ENCODE measurements at regions not wholly inside any gene's neighbourhood (a gene's known extent, or its start where the extent isn't known, plus 50 kb on each side); places are given as distances from the start of the nearest gene placed in this dataset.
"Not testable (repeated sequence)": the region's sequence is repeated elsewhere in the genome, so short reads cannot be mapped to it uniquely, and the experiment has no call there.

- no peak for FAIRE-seq
- no peak for DNase-seq (ENCODE audit: low spot score)
Measured at GRCh38 chrX:74085642-74086236, 218.2 kb upstream of the ZCCHC13 start.

DNA sequence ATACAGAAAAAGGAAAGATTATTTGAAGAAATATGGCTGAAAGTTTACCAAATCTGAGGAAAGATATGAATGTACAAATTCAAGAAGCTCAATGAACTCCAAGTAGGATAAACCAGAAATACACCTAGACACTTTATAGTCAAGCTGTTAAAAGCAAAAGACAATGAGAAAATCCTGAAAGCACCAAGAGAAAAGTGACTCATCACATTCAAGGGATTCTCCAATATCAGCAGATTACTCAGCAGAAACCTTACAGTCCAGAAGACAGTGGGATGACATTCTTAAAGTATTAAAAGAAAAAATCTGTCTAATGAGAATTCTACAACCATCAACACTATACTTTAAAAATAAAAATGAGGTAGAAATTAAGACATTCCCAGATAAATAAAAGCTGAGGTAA, 223.8 kb upstream of the ZCCHC13 start:
- peak; percentile 62 for FAIRE-seq

DNA sequence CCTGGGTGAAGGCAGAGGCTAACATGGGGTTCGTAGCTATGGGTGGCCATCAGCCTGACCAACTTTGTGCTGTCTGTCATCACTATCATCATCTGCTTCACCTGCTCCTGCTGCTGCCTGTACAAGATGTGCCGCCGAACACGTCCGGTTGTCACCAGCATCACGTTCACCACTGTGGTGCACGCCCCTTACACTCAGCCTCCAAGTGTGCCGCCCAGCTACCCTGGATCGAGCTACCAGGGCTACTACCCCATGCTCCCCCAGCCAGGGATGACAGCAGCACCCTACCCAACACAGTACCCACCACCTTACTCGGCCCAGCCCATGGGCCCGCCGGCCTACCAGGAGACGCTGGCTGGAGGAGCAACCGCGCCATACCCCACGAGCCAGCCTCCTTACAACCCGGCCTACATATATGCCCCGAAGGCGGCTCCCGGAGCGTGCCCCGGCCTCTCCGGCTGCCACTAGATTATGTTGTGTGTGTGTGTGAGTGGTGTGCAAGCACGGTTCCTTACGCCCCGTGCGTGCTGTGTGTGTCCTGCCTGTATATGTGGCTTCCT, 213.4 kb upstream of the XIST start:
- no peak for DNase-seq (ENCODE audit: low spot score)
- no peak for FAIRE-seq

More for the DNA sequence above, 223.8 kb upstream of the ZCCHC13 start:
- DNase-seq (ENCODE audit: low spot score), result no peak

DNA sequence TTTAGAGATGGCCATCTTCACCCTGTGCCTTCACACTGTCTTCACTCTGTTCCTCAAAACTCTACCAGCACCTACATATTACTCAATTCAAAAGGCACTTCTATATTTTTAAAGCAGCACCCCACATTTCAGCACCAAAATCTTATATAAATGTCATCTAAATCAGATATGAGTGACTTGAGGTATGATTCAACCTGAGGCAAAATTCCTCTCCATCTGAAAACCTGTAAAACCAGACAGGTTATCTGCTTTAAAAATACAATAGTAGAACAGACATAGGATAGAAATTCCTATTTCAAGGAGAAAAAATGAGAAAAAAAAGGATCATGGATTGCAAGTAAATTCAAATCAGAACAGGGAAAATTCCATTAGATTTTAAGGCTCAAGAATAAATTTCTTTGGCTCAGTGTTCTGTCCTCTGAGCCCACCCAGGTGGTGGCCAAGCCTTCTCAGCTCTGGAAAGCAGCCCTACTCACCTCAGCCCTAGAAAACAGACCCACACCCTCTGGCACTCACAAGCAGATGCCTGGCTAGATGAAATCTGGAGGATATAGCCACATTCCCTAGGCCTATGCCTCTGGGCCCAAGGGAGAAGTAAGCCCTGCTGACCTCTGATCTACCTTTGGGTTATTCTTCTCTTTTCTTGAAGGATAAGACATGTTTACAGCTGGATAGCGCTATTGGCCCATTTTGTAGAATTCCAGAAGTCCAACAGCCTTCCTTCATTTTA, 211.1 kb upstream of the XIST start:
- DNase-seq (ENCODE audit: low spot score) (no peak), FAIRE-seq (no peak)

- DNase-seq (ENCODE audit: low spot score), result no peak
- no peak for FAIRE-seq
Measured at GRCh38 chrX:74061879-74062278, 209.4 kb upstream of the XIST start.

- FAIRE-seq, result no peak
- no peak for DNase-seq (ENCODE audit: low spot score)
Measured at GRCh38 chrX:74049126-74049525, 196.6 kb upstream of the XIST start.

GRCh38 chrX:74034066-74034465, 181.6 kb upstream of the XIST start:
- FAIRE-seq; DNase-seq (ENCODE audit: low spot score): not testable (repeated sequence)

DNA sequence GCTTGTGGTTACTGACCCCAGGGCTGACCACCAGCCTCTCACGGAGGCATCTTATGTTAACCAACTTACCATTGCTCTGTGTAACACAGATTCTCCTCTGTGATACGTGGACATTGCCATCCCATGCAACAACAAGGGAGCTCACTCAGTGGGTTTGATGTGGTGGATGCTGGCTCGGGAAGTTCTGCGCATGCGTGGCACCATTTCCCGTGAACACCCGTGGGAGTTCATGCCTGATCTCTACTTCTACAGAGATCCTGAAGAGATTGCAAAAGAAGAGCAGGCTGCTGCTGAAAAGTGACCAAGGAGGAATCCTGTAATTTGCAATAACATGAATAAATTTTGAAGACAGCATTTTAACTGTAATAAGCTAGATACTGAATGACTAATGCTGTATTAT, 179.0 kb upstream of the XIST start:
- not testable (repeated sequence) for DNase-seq (ENCODE audit: low spot score); FAIRE-seq

- FAIRE-seq; DNase-seq (ENCODE audit: low spot score): not testable (repeated sequence)
Measured at GRCh38 chrX:74030766-74031165, 178.3 kb upstream of the XIST start.

DNA sequence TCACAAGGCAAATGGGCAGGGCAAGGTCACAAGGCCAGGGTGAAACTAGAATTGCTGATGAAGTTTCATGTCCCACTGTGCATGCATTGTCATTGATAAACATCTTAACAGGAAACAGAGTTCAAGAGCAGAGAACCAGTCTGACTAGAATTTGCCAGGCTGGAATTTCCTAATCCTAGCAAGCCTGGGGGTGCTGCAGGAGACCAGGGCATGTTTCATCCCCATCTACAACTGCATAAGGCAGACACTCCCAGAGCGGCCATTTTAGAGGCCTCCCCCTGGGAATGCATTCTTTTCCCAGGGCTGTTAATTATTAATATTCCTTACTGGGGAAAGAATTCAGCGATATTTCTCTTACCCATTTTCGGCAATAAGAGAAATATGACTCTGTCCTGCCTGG, 172.6 kb upstream of the XIST start:
- FAIRE-seq; DNase-seq (ENCODE audit: low spot score): not testable (repeated sequence)

GRCh38 chrX:74023203-74023602, 170.7 kb upstream of the XIST start:
- DNase-seq (ENCODE audit: low spot score) (no peak), FAIRE-seq (no peak)

GRCh38 chrX:74018253-74018652, 165.7 kb upstream of the XIST start:
- FAIRE-seq, result no peak

DNA sequence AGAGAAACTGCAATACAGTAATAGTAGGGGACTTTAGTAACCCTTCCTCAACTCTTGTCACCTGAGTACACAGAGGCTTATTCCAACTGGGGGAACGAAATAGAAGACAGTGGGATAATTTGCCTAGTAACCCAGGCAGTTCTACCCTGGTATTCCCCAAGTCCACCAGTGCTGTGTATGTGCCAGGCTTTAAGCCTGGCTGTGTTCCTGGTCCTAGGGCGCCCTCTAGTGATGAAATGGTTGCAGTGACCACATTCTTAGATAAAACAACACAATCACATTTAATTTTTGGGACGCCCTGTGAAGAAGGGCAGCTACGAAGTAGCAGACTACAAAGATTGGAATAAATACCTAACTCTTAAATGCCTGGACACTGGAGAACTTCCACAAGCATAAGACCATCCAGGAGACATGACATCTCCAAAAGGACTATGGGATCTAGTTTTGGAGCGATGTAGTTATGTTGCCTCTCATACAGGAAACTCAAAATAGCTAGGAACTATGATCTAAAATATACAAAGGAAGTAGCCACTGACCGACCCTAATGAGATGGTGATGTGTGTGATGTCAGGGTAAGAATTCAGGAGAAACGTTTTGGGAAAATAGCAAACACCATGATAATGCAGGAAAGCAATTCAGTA, 163.0 kb upstream of the XIST start:
- DNase-seq (ENCODE audit: low spot score) (peak; percentile 44), FAIRE-seq (peak; percentile 49)

More at GRCh38 chrX:74018253-74018652, 165.7 kb upstream of the XIST start:
- no peak for DNase-seq (ENCODE audit: low spot score)

GRCh38 chrX:74009041-74009440, 156.5 kb upstream of the XIST start:
- no peak for FAIRE-seq
- no peak for DNase-seq (ENCODE audit: low spot score)

- DNase-seq (ENCODE audit: low spot score) (no peak), FAIRE-seq (no peak)
Measured at GRCh38 chrX:73992019-73992418, 139.5 kb upstream of the XIST start.

GRCh38 chrX:73987166-73987565, 134.7 kb upstream of the XIST start:
- DNase-seq (ENCODE audit: low spot score) (no peak), FAIRE-seq (no peak)

DNA sequence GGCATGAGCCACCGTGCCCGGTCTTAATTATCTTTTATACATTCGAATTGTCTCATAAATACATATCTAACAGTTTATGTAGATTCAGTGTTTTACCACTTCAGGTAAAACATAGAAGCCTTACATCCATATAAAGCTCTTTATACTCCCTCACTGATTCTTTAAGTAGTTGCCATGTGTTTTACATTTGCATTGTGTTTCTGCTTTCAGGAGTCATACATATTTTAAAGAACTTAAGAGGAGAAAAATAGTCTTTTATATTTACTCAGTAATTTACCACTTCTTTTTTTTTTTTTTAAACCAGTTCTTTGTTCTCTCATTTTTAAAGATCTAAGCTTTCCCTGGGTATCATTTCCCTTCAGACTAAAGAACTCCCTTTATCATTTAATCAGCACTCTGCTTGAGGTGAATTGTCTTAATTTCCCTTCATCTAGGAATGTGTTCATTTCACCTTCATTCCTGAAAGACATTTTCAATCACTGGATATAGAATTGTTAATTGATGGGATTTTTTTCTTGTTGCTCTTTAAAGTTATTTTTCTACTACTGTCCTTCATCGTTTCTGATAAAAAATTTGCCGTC, 127.1 kb upstream of the XIST start:
- FAIRE-seq (no peak), DNase-seq (ENCODE audit: low spot score) (no peak)

- FAIRE-seq (no peak), DNase-seq (ENCODE audit: low spot score) (no peak)
Measured at GRCh38 chrX:73977542-73978169, 125.1 kb upstream of the XIST start.

GRCh38 chrX:73967461-73967860, 114.9 kb upstream of the XIST start:
- not testable (repeated sequence) for DNase-seq (ENCODE audit: low spot score); FAIRE-seq

DNA sequence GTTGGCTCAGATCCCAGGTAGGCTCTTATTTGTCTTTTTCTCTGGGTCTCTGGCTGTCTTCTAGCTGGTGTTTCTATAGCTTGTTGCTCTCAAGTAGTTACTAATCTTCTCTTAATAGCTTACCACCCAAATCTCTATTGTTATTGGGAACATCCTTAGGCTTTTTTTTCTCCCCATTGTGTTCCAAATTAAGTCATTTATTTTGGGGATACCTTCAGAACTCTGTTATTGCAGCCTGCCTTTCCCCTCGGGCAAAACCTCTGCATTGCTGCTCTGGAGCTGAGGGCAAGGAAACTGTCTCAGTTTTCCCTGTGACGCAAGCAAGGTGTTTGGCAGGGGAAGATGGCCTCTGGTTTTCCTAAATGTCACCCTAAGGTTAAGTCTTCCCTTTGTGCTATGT, 113.3 kb upstream of the XIST start:
- no peak for DNase-seq (ENCODE audit: low spot score)

DNA sequence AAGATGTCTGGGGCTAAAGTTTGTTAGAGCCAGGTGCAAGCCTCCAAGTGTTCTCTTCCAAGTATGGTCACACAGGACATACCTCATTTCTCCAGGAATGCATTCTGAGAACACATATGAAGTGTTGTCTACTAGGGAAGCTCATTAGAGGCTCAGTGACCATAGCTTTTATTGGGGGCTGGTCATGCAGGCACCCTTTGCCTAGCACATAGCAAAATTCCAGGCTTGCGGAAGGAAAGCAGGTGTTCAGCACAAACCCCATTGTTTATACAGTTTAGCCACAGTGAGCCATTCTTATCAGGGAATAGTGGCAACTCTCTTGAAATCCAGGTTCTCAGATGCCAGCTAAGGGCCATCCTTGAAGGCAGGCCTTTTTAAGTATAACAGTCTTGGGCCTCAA, 112.1 kb upstream of the XIST start:
- no peak for FAIRE-seq
- no peak for DNase-seq (ENCODE audit: low spot score)

More for the DNA sequence above, 113.3 kb upstream of the XIST start:
- no peak for FAIRE-seq
